Natural killer cell (primary cell): ENCODE measurements at regions not wholly inside any gene's neighbourhood (a gene's known extent, or its start where the extent isn't known, plus 50 kb on each side); places are given as distances from the start of the nearest gene placed in this dataset.

ENCODE experiments used
- ATAC-seq, 3 donors: fragments of 150-1000 bp in 2 of 3; fragments of 200-7000 bp in 1 of 3; cut with Tn5 transposase; 1 replicate in 1 of 3; 2 replicates in 2 of 3; pipeline ENCODE4 v1.10.0; 2021; ENCODE audit warnings: mild to moderate bottlenecking in 2 of 3, moderate library complexity in 2 of 3
- DNase-seq, 2 donors: peaks; one replicate each; pipeline versions ENCODE4 v3.0.0 to v3.0.0-alpha.2; 2013 to 2021; ENCODE audit warnings: mixed read lengths in 1 of 2
- H3K27ac ChIP-seq: one replicate; pipeline ENCODE4 v1.5.1; 2013; ENCODE audit warnings: mild to moderate bottlenecking, low read length
- H3K27me3 ChIP-seq: one replicate; pipeline ENCODE4 v1.6.1; 2013; ENCODE audit warnings: low read length; ENCODE audit not compliant: control insufficient read depth, insufficient read depth
- H3K36me3 ChIP-seq: one replicate; pipeline ENCODE4 v1.6.1; 2013; ENCODE audit warnings: low read length; ENCODE audit not compliant: control insufficient read depth, insufficient read depth
- H3K4me1 ChIP-seq: one replicate; pipeline ENCODE4 v1.6.1; 2013; ENCODE audit warnings: low read length; ENCODE audit not compliant: control insufficient read depth, insufficient read depth
- H3K4me3 ChIP-seq: one replicate; pipeline ENCODE4 v1.5.1; 2013; ENCODE audit warnings: low read length
- H3K9me3 ChIP-seq: one replicate; pipeline ENCODE4 v1.6.1; 2013; ENCODE audit warnings: low read length; ENCODE audit not compliant: control insufficient read depth, insufficient read depth
- H3K27ac Mint-ChIP-seq, 2 donors: one replicate each; pipeline ENCODE4 v1.8.0; 2022; ENCODE audit warnings: mild to moderate bottlenecking in 2 of 2, mixed read lengths in 2 of 2, moderate library complexity in 1 of 2
- H3K27me3 Mint-ChIP-seq, 2 donors: one replicate each; pipeline ENCODE4 v1.8.0; 2022; ENCODE audit warnings: low read depth in 2 of 2, mixed read lengths in 2 of 2
- H3K36me3 Mint-ChIP-seq: one replicate; pipeline ENCODE4 v1.8.0; 2022; ENCODE audit warnings: mixed read lengths
- H3K4me1 Mint-ChIP-seq, 2 donors: one replicate each; pipeline ENCODE4 v1.8.0; 2022; ENCODE audit warnings: mixed read lengths in 2 of 2
- H3K4me3 Mint-ChIP-seq: one replicate; pipeline ENCODE4 v1.8.0; 2022; ENCODE audit warnings: mild to moderate bottlenecking, moderate library complexity, mixed read lengths
- H3K9me3 Mint-ChIP-seq, 2 donors: one replicate each; pipeline ENCODE4 v1.8.0; 2022; ENCODE audit warnings: mixed read lengths in 2 of 2
- CTCF ChIP-seq: fragments of 200-600 bp; IDR thresholded peaks from one replicate; pipeline ENCODE4 v1.8.0; 2022; ENCODE audit warnings: antibody characterized with exemption
- WGBS: methylation state at CpG from one replicate; pipeline ENCODE4 v1.1.7; 2013; ENCODE audit warnings: missing lambda C conversion rate; ENCODE audit not compliant: insufficient coverage; 5-methylcytosine and 5-hydroxymethylcytosine counted together
- intact Hi-C: fragments of 100-400 bp; cut with micrococcal nuclease; formaldehyde crosslinking; loops from one replicate; pipeline ENCODE4 v1.14.2; 2022

GRCh38 chr4:132056496-132056895 lies 1092.6 kb upstream of the PCDH10 start:
- TF ChIP-seq CTCF: no peak
- Mint-ChIP-seq H3K36me3 (no peaks in the 10 kb centered on the region), H3K4me1 (no peaks in the 10 kb centered on the region), H3K27me3 (no peaks in the 10 kb centered on the region), H3K9me3 (peaks cover 4 to 14% of the 10 kb centered on the region in 2 donors), H3K27ac (no peak overlapping the region), H3K4me3 (no peak overlapping the region)
- intact Hi-C loops: no loop called here
- ATAC-seq (no peak), DNase-seq (no peak)
- Histone ChIP-seq H3K4me1 (no peaks in the 10 kb centered on the region), H3K36me3 (no peaks in the 10 kb centered on the region), H3K4me3 (no peak overlapping the region), H3K27ac (no peak overlapping the region), H3K9me3 (peaks cover 7% of the 10 kb centered on the region), H3K27me3 (no peaks in the 10 kb centered on the region)
- 89% methylated on average over 1 of the region's 1 CpG for WGBS

GRCh38 chr4:132059227-132059626 lies 1089.9 kb upstream of the PCDH10 start:
- Mint-ChIP-seq H3K4me1 (no peaks in the 10 kb centered on the region), H3K27ac (no peak overlapping the region), H3K4me3 (no peak overlapping the region), H3K27me3 (no peaks in the 10 kb centered on the region), H3K36me3 (no peaks in the 10 kb centered on the region), H3K9me3 (peaks cover 7 to 18% of the 10 kb centered on the region in 2 donors)
- no peak for ATAC-seq
- no peak overlapping the region for H3K4me3 ChIP-seq
- no peaks in the 10 kb centered on the region for H3K27me3 ChIP-seq
- intact Hi-C loops: no loop called here
- WGBS: no CpG with 5 or more reads among the region's 1 CpG
- no peak for DNase-seq
- TF ChIP-seq CTCF: no peak
- H3K9me3 ChIP-seq: peaks cover 14% of the 10 kb centered on the region
- no peaks in the 10 kb centered on the region for H3K36me3 ChIP-seq
- H3K4me1 ChIP-seq: no peaks in the 10 kb centered on the region
- no peak overlapping the region for H3K27ac ChIP-seq

GRCh38 chr4:132062611-132063239 lies 1086.4 kb upstream of the PCDH10 start:
- no peak for TF ChIP-seq CTCF
- Mint-ChIP-seq H3K27me3 (no peaks in the 10 kb centered on the region), H3K4me3 (no peak overlapping the region), H3K9me3 (peaks cover 10 to 14% of the 10 kb centered on the region in 2 donors), H3K4me1 (no peaks in the 10 kb centered on the region), H3K27ac (no peak overlapping the region), H3K36me3 (no peaks in the 10 kb centered on the region)
- no peaks in the 10 kb centered on the region for H3K27me3 ChIP-seq
- H3K4me3 ChIP-seq: no peak overlapping the region
- 96% methylated on average over 31 of the region's 31 CpGs for WGBS
- H3K4me1 ChIP-seq: no peaks in the 10 kb centered on the region
- no peak for ATAC-seq
- peaks cover 14% of the 10 kb centered on the region for H3K9me3 ChIP-seq
- H3K36me3 ChIP-seq: no peaks in the 10 kb centered on the region
- no peak overlapping the region for H3K27ac ChIP-seq
- intact Hi-C loops: no loop called here
- no peak for DNase-seq

GRCh38 chr4:132063829-132064228 lies 1085.3 kb upstream of the PCDH10 start:
- no peak overlapping the region for H3K27ac ChIP-seq
- no peaks in the 10 kb centered on the region for H3K4me1 ChIP-seq
- H3K36me3 ChIP-seq: no peaks in the 10 kb centered on the region
- no peak overlapping the region for H3K4me3 ChIP-seq
- no peak overlapping the region for H3K27ac Mint-ChIP-seq
- intact Hi-C loops: no loop called here
- H3K27me3 ChIP-seq: no peaks in the 10 kb centered on the region
- no peak for TF ChIP-seq CTCF
- peaks cover 6% of the 10 kb centered on the region for H3K9me3 ChIP-seq
- H3K4me3 Mint-ChIP-seq: no peak overlapping the region
- peaks cover 10 to 18% of the 10 kb centered on the region in 2 donors for H3K9me3 Mint-ChIP-seq
- no peak for ATAC-seq
- 15% methylated on average over 1 of the region's 1 CpG for WGBS
- no peak for DNase-seq
- no peaks in the 10 kb centered on the region for H3K36me3 Mint-ChIP-seq
- H3K27me3 Mint-ChIP-seq: no peaks in the 10 kb centered on the region
- H3K4me1 Mint-ChIP-seq: no peaks in the 10 kb centered on the region
